Mucosa of descending colon (tissue), 3 donors: ENCODE measurements at regions not wholly inside any gene's neighbourhood (a gene's known extent, or its start where the extent isn't known, plus 50 kb on each side); places are given as distances from the start of the nearest gene placed in this dataset.

Experiments
- ATAC-seq: fragments of 200-7000 bp; cut with Tn5 transposase; one replicate; pipeline ENCODE4 v1.9.1; 2020; ENCODE audit warnings: mild to moderate bottlenecking, moderate library complexity
- DNase-seq, 3 donors: peaks; one replicate each; pipeline ENCODE4 v3.0.0-alpha.2; 2020
- H3K36me3 ChIP-seq: fragments of 200-600 bp; one replicate; pipeline ENCODE4 v1.8.0; 2021; ENCODE audit warnings: low read depth, mild to moderate bottlenecking
- H3K4me1 ChIP-seq: fragments of 200-600 bp; one replicate; pipeline ENCODE4 v1.8.0; 2021; ENCODE audit warnings: low read depth, mild to moderate bottlenecking
- H3K4me3 ChIP-seq: fragments of 200-600 bp; one replicate; pipeline ENCODE4 v1.8.0; 2021; ENCODE audit warnings: mild to moderate bottlenecking
- H3K9me3 ChIP-seq: fragments of 200-600 bp; one replicate; pipeline ENCODE4 v1.8.0; 2021; ENCODE audit warnings: mild to moderate bottlenecking
- intact Hi-C, 2 donors: fragments of 100-400 bp; cut with DNase I in 1 of 2; cut with micrococcal nuclease in 1 of 2; formaldehyde crosslinking; loops; one replicate each; pipeline versions ENCODE4 v1.11.0 to v1.11.1; 2022; cut with DNase I, micrococcal nuclease
- TF ChIP-seq, protein P1 (sequence below): fragments of 200-600 bp; IDR thresholded peaks from one replicate; pipeline ENCODE4 v1.8.0; 2022; ENCODE audit warnings: antibody characterized with exemption, mild to moderate bottlenecking
- donor health status: DM: no; HTN: no; CAD: no; lungs with moderate emphysema.
- donor health status: DM: no; HTN: no; CAD: no.
- donor health status: DM: no; HTN: yes; CAD: no.

DNA sequence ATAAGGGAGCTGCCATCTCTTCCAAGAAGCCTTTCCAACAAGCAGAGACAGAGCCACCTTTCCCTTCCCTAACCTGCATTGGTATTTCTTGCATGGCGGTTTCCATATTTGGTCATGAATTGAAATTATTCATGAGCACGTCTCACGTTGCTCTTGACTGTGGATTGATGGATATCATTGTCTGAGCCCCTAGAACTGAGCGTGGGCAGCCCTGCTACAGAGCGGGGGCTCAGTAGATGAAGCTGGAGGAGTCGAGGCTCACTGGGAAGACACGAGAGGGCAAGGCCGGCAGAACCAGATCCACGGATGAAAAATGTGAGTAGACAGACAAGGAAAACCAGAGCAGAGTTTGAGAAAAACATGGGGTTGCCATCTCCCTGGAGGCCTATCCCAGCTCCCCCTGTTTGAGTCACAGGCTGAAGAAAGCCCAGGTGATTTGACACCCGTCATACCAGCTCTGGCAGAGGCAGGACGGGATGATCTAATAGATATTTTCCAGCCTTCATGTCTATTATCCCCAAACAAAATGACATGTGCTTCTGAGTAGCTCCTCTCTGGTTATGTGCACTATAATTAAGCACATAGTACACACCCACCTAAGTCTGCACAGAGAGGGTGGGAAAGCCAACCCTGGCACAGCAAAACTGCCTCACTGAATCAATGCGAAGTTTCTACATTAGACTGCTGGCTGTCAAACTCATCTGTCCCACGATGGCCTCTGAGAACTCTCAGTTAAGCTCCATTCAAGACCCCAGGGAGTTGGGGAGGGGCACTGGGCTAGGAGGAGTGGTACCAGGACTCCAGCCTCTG lies 363.5 kb upstream of the KLHL29 start:
- DNase-seq (no peak), ATAC-seq (no peak)
- no peak overlapping the region for H3K4me3 ChIP-seq
- H3K36me3 ChIP-seq: no peaks in the 10 kb centered on the region
- TF ChIP-seq, protein P1, sequence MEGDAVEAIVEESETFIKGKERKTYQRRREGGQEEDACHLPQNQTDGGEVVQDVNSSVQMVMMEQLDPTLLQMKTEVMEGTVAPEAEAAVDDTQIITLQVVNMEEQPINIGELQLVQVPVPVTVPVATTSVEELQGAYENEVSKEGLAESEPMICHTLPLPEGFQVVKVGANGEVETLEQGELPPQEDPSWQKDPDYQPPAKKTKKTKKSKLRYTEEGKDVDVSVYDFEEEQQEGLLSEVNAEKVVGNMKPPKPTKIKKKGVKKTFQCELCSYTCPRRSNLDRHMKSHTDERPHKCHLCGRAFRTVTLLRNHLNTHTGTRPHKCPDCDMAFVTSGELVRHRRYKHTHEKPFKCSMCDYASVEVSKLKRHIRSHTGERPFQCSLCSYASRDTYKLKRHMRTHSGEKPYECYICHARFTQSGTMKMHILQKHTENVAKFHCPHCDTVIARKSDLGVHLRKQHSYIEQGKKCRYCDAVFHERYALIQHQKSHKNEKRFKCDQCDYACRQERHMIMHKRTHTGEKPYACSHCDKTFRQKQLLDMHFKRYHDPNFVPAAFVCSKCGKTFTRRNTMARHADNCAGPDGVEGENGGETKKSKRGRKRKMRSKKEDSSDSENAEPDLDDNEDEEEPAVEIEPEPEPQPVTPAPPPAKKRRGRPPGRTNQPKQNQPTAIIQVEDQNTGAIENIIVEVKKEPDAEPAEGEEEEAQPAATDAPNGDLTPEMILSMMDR: no peak
- no peaks in the 10 kb centered on the region for H3K4me1 ChIP-seq
- intact Hi-C loops: no loop called here
- H3K9me3 ChIP-seq: no peaks in the 10 kb centered on the region

DNA sequence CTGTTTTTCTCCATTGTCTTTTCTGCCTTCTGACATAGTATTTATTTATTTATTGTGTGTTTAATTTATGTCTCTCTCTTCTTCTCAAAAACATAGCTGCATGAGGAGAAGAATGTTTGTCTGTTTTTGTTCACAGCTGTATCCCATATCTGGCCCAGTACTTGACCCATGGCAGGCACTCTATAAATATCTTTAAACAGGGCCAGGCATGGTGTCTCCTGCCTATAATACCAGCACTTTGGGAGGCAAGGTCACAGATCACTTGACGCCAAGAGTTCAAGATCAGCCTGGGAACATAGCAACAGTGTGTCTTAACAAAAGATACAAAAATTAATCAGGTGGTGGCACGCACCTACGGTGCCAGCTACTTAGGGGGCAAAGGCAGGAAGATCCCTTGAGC lies 361.3 kb upstream of the KLHL29 start:
- intact Hi-C loops: no loop called here
- ATAC-seq (no peak), DNase-seq (no peak)
- Histone ChIP-seq H3K9me3 (no peaks in the 10 kb centered on the region), H3K4me3 (no peak overlapping the region), H3K36me3 (no peaks in the 10 kb centered on the region), H3K4me1 (no peaks in the 10 kb centered on the region)
- TF ChIP-seq, protein P1: no peak

DNA sequence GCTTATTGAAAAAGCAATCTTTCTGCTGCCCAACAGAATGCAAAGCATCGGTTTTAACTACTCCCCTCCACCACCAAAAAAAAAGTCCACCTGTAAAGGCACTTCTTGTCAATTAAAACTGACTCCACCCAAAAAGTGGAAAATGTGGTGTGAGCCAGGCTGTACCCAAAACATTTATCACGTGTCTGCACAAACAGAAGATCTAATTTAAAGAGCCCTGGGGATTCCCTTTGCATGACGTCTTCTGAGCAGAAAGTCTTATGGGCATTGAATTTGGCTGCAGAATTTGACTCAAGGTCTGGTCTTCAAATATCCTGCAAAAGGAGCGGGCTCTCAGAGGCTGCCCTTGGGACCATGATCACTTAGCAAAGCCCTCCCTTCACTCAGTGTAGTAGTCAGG lies 358.3 kb upstream of the KLHL29 start:
- no peaks in the 10 kb centered on the region for H3K36me3 ChIP-seq
- intact Hi-C loops: no loop called here
- no peak overlapping the region for H3K4me3 ChIP-seq
- TF ChIP-seq, protein P1: no peak
- H3K4me1 ChIP-seq: no peaks in the 10 kb centered on the region
- no peaks in the 10 kb centered on the region for H3K9me3 ChIP-seq
- ATAC-seq (no peak), DNase-seq (no peak)

DNA sequence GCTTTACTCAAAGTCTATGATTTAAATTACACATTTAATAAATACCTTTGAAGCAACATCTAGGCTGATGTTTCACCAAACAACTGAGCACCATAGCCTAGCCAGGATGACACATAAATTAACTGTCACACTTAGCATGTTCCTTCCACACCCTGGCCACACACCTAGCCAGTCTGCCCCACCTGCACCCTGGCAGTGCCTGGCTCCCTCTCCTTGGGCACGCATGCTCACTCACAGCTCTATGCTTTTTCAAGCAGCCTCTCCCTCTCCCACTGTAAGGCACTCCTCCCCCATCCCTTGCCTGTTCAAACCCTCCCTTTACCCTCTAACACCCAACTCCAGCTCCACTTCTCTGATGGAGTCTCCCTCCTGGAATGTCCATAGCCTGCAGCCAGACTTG lies 357.6 kb upstream of the KLHL29 start:
- Histone ChIP-seq H3K4me3 (no peak overlapping the region), H3K9me3 (no peaks in the 10 kb centered on the region), H3K4me1 (no peaks in the 10 kb centered on the region), H3K36me3 (no peaks in the 10 kb centered on the region)
- TF ChIP-seq, protein P1: no peak
- intact Hi-C loops: no loop called here
- ATAC-seq (peak; percentile 41), DNase-seq (no peak)

DNA sequence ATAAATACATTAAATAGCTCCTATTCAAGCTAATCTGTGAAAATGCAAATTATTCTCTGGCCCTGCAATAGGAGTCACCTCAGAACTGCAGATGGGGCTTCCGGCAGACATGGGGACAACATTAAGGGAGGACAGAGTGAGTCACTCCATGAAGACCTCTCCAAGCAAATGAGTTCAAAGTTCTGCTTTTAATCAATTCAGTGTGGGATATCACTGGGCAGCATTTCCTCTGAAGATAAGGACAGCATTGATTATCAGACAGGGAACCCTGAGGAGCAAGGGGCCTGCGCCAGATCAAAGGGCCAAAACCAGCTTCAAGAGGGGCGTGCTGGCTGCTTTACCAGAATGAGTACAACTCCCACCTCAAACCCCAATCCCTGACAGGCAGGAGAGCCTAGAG lies 356.9 kb upstream of the KLHL29 start:
- intact Hi-C loops: no loop called here
- TF ChIP-seq, protein P1: no peak
- no peaks in the 10 kb centered on the region for H3K36me3 ChIP-seq
- ATAC-seq: peak; percentile 25
- H3K4me1 ChIP-seq: no peaks in the 10 kb centered on the region
- no peaks in the 10 kb centered on the region for H3K9me3 ChIP-seq
- no peak overlapping the region for H3K4me3 ChIP-seq
- DNase-seq: no peak
